IPS-20b (cell line): ENCODE measurements at regions not wholly inside any gene's neighbourhood (a gene's known extent, or its start where the extent isn't known, plus 50 kb on each side); places are given as distances from the start of the nearest gene placed in this dataset.

Experiments
- H3K27ac ChIP-seq: one replicate; pipeline ENCODE4 v1.5.1; 2013; ENCODE audit warnings: low read length
- H3K27me3 ChIP-seq: 2 replicates; pipeline ENCODE4 v1.6.1; 2013; ENCODE audit warnings: mild to moderate bottlenecking, low read length, inconsistent platforms; ENCODE audit not compliant: insufficient read depth
- H3K36me3 ChIP-seq: 2 replicates; pipeline ENCODE4 v1.6.1; 2013; ENCODE audit warnings: low read depth, mild to moderate bottlenecking, inconsistent platforms, low read length, moderate library complexity; ENCODE audit not compliant: insufficient read depth
- H3K4me1 ChIP-seq: 2 replicates; pipeline ENCODE4 v1.6.1; 2013; ENCODE audit warnings: mild to moderate bottlenecking, control low read depth, inconsistent platforms, low read length, moderate library complexity; ENCODE audit not compliant: insufficient read depth
- H3K4me3 ChIP-seq: 2 replicates; pipeline ENCODE4 v1.5.1; 2013; ENCODE audit warnings: mild to moderate bottlenecking, low read length, inconsistent platforms
- H3K9ac ChIP-seq: 2 replicates; pipeline ENCODE4 v1.6.1; 2013; ENCODE audit warnings: low read depth, mild to moderate bottlenecking, inconsistent platforms, low read length, moderate library complexity
- H3K9me3 ChIP-seq: 2 replicates; pipeline ENCODE4 v1.6.1; 2013; ENCODE audit warnings: mild to moderate bottlenecking, low read depth, low read length, inconsistent platforms; ENCODE audit not compliant: insufficient read depth

DNA sequence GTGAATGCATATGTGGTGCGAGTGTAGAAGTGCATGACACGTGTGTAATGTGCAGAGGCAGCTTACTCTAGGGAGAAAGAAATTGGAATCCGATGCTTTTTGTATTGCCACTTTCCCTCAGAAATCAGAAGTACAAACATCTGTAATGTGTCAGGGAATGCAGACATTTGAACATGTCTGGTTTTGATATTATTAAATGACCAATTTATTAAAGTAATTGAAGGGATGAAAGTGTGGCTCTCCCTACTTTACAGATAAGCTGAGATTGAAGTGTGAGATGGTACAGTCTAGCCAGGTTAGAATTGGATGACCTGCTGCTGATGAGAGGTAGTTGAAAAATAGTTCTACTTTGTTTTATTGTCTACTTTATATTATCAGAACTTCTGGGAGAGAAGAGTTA is 74.5 kb upstream of the NT5C1B start:
- no peaks in the 10 kb centered on the region for H3K4me1 ChIP-seq
- H3K4me3 ChIP-seq, result no peak overlapping the region
- no peaks in the 10 kb centered on the region for H3K9me3 ChIP-seq
- no peaks in the 10 kb centered on the region for H3K36me3 ChIP-seq
- no peaks in the 10 kb centered on the region for H3K27me3 ChIP-seq
- H3K27ac ChIP-seq, result no peak overlapping the region
- H3K9ac ChIP-seq, result no peak overlapping the region

DNA sequence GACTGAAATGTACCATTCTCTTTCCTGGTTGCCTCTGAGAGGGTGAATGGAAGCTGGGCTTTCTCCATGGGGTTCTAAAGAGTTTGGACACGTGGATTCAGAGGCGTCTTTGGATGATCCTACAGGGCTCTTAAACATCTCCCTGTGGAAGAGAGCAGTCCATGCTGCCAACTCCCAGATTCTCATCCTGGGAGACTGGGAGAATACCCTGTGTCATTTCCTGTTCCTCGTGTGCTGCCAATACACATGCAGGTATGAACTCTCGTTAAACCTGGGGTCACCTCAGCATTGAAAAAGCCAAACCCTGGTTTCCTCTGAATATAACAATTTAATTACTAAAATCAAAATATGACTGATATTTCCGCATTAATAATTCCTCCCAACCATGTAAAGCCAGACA is 73.3 kb upstream of the NT5C1B start:
- Histone ChIP-seq H3K4me1 (no peaks in the 10 kb centered on the region), H3K4me3 (no peak overlapping the region), H3K36me3 (no peaks in the 10 kb centered on the region), H3K9ac (no peak overlapping the region), H3K9me3 (no peaks in the 10 kb centered on the region), H3K27ac (no peak overlapping the region), H3K27me3 (no peaks in the 10 kb centered on the region)

DNA sequence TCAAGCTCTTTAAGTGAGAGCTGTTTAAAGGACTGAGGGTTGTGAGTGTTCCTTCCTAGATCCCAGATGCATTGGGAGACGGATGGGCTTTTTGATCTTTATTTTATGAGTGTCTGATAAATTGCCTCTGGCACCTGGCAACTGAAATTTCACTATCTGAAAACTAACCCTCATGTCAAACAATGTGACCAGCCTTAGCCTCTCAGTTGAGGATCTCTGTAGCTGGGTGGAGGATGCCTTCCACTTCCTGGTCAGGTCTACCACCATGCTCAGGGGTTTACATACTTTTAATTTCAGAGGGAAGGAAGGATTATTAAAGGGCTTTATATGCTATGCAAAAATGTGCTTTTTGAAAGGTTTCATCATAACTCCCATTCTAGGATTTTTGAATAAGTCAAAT is 70.5 kb upstream of the NT5C1B start:
- Histone ChIP-seq H3K9ac (no peak overlapping the region), H3K27ac (no peak overlapping the region), H3K4me1 (no peaks in the 10 kb centered on the region), H3K9me3 (no peaks in the 10 kb centered on the region), H3K27me3 (no peaks in the 10 kb centered on the region), H3K4me3 (no peak overlapping the region), H3K36me3 (no peaks in the 10 kb centered on the region)

DNA sequence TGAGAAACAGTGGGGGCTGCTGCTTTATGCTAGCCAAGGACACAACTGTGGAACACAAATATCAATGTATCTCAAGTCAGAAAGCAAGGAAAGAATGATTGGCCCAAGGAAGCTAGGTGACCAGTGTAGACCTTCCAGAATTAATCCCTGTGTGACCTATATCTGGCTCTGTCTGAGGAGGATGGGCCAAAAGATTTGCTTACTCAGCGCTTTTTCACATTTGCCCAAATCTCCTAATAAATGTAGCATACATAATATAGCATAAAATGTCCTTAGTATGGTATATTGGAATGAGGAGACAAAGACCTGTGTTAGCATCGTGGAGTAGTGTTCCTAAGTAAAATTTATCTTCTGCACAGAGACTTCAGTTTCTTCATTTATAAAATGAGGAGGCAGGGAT is 66.7 kb upstream of the NT5C1B start:
- H3K9me3 ChIP-seq, result no peaks in the 10 kb centered on the region
- no peaks in the 10 kb centered on the region for H3K4me1 ChIP-seq
- no peak overlapping the region for H3K9ac ChIP-seq

DNA sequence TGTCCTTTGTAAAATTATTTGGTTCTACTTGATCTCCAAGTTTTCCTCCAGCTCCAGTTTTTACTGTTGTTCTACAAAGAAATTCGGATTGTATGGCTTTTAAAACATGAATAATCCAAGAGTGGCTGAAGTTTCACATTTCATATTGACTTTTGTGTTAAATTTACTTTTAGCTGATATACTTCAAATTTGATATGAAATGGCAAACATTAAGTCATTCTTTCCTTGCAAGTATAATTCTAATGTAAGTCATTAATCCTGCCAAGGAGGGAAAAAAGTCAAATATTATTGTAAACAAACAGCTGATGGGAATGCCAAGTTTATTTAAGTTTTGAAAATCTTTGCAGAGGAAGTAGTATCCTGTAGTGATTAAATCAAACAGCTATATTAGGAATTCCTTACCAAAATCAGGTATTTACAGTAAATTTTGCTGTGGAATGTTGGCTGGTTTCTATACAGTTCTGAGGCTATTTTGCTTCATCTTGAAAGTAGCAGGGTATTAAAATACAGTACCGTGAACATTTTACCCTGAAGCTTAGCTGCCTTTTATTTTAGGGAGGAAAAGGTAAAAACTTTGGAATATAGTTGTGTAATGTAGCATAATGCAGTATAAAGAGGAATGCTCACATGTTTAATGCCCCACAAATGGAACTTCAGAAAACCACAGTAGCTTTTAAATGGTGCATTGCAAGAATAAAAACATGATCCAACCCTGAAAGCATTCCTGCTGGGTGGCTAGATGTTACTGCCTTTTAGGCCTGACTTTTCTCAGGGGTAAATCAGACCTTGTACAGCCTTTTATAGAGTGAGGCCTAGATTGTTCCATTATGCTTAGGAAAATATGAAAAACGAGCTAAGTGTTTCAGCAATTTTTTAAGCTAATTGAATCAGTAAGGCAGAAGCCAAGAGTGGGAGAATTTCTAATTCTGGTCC is 62.7 kb upstream of the NT5C1B start:
- Histone ChIP-seq H3K4me3 (no peak overlapping the region), H3K27ac (no peak overlapping the region), H3K9ac (no peak overlapping the region), H3K36me3 (no peaks in the 10 kb centered on the region), H3K4me1 (no peaks in the 10 kb centered on the region), H3K27me3 (no peaks in the 10 kb centered on the region), H3K9me3 (no peaks in the 10 kb centered on the region)

More for the DNA sequence above, 66.7 kb upstream of the NT5C1B start:
- Histone ChIP-seq H3K36me3 (no peaks in the 10 kb centered on the region), H3K27me3 (no peaks in the 10 kb centered on the region), H3K4me3 (no peak overlapping the region), H3K27ac (no peak overlapping the region)

- H3K36me3 ChIP-seq, result no peaks in the 10 kb centered on the region
- H3K9ac ChIP-seq, result no peak overlapping the region
- no peaks in the 10 kb centered on the region for H3K4me1 ChIP-seq
- no peak overlapping the region for H3K27ac ChIP-seq
- H3K9me3 ChIP-seq, result no peaks in the 10 kb centered on the region
- no peak overlapping the region for H3K4me3 ChIP-seq
- H3K27me3 ChIP-seq, result no peaks in the 10 kb centered on the region
These were observed 60.9 kb upstream of the NT5C1B start for GRCh38 chr2:18650221-18650620.

- no peak overlapping the region for H3K4me3 ChIP-seq
- H3K9ac ChIP-seq, result no peak overlapping the region
- no peak overlapping the region for H3K27ac ChIP-seq
- no peaks in the 10 kb centered on the region for H3K27me3 ChIP-seq
- H3K4me1 ChIP-seq, result no peaks in the 10 kb centered on the region
- no peaks in the 10 kb centered on the region for H3K9me3 ChIP-seq
- no peaks in the 10 kb centered on the region for H3K36me3 ChIP-seq
These were observed 60.2 kb upstream of the NT5C1B start for GRCh38 chr2:18649502-18650135.

- H3K9me3 ChIP-seq, result no peaks in the 10 kb centered on the region
- peaks cover 12% of the 10 kb centered on the region; the same call in 1 of the 2 replicates for H3K4me1 ChIP-seq
- no peak overlapping the region for H3K4me3 ChIP-seq
- no peak overlapping the region for H3K9ac ChIP-seq
- no peaks in the 10 kb centered on the region for H3K36me3 ChIP-seq
- no peak overlapping the region for H3K27ac ChIP-seq
- no peaks in the 10 kb centered on the region for H3K27me3 ChIP-seq
These were observed 58.8 kb upstream of the NT5C1B start for GRCh38 chr2:18648161-18648560.

- no peaks in the 10 kb centered on the region for H3K36me3 ChIP-seq
- H3K9ac ChIP-seq, result no peak overlapping the region
- peaks cover 17% of the 10 kb centered on the region; the same call in 1 of the 2 replicates for H3K4me1 ChIP-seq
- no peaks in the 10 kb centered on the region for H3K27me3 ChIP-seq
- no peak overlapping the region for H3K27ac ChIP-seq
- H3K4me3 ChIP-seq, result no peak overlapping the region
- no peaks in the 10 kb centered on the region for H3K9me3 ChIP-seq
These were observed 58.4 kb upstream of the NT5C1B start for GRCh38 chr2:18647731-18648130.

GRCh38 chr2:18645315-18645714 is 55.9 kb upstream of the NT5C1B start:
- no peak overlapping the region for H3K4me3 ChIP-seq
- H3K9me3 ChIP-seq, result no peaks in the 10 kb centered on the region
- peaks cover 18% of the 10 kb centered on the region; the same call in 1 of the 2 replicates for H3K4me1 ChIP-seq
- H3K36me3 ChIP-seq, result no peaks in the 10 kb centered on the region
- no peak overlapping the region for H3K27ac ChIP-seq
- no peaks in the 10 kb centered on the region for H3K27me3 ChIP-seq
- H3K9ac ChIP-seq, result no peak overlapping the region

- Histone ChIP-seq H3K9ac (no peak overlapping the region), H3K36me3 (no peaks in the 10 kb centered on the region), H3K9me3 (no peaks in the 10 kb centered on the region), H3K4me3 (no peak overlapping the region), H3K4me1 (peaks cover 18% of the 10 kb centered on the region; the same call in 1 of the 2 replicates), H3K27ac (no peak overlapping the region), H3K27me3 (no peaks in the 10 kb centered on the region)
These were observed 54.7 kb upstream of the NT5C1B start for GRCh38 chr2:18644115-18644462.
